Liver (tissue), 7 donors: ENCODE measurements at regions not wholly inside any gene's neighbourhood (a gene's known extent, or its start where the extent isn't known, plus 50 kb on each side); places are given as distances from the start of the nearest gene placed in this dataset.

Experiments
- DNase-seq: peaks from one replicate; pipeline ENCODE4 v3.0.0-alpha.2; 2017; ENCODE audit warnings: low spot score
- H3K27ac ChIP-seq, 2 donors: one replicate each; pipeline ENCODE4 v1.7.0; 2013; ENCODE audit warnings: inconsistent platforms in 2 of 2, low read length in 2 of 2, control low read depth in 1 of 2, low read depth in 1 of 2, mild to moderate bottlenecking in 1 of 2
- H3K27me3 ChIP-seq, 4 donors: one replicate each; pipeline versions ENCODE4 v1.6.1 to v1.7.0; 2013; ENCODE audit warnings: low read length in 3 of 4, inconsistent platforms in 1 of 4, mild to moderate bottlenecking in 1 of 4, moderate library complexity in 1 of 4; ENCODE audit not compliant: control insufficient read depth in 4 of 4, insufficient read depth in 4 of 4
- H3K36me3 ChIP-seq, 4 donors: one replicate each; pipeline versions ENCODE4 v1.6.1 to v1.7.0; 2013; ENCODE audit warnings: low read length in 3 of 4, mild to moderate bottlenecking in 3 of 4, low read depth in 1 of 4, moderate library complexity in 1 of 4; ENCODE audit not compliant: control insufficient read depth in 4 of 4, insufficient read depth in 3 of 4
- H3K4me1 ChIP-seq, 4 donors: one replicate each; pipeline versions ENCODE4 v1.6.1 to v1.7.0; 2013; ENCODE audit warnings: low read length in 3 of 4, mild to moderate bottlenecking in 3 of 4, moderate library complexity in 1 of 4; ENCODE audit not compliant: control insufficient read depth in 4 of 4, insufficient read depth in 4 of 4
- H3K4me3 ChIP-seq, 3 donors: one replicate each; pipeline versions ENCODE4 v1.6.1 to v1.7.0; 2013; ENCODE audit warnings: low read length in 3 of 3, control low read depth in 1 of 3, low read depth in 1 of 3, mild to moderate bottlenecking in 1 of 3
- H3K9ac ChIP-seq, 2 donors: one replicate each; pipeline ENCODE4 v1.7.0; 2013; ENCODE audit warnings: low read length in 2 of 2, mild to moderate bottlenecking in 2 of 2, moderate library complexity in 2 of 2, control low read depth in 1 of 2, low read depth in 1 of 2
- H3K9me3 ChIP-seq, 4 donors: one replicate each; pipeline versions ENCODE4 v1.6.1 to v1.7.0; 2013; ENCODE audit warnings: low read length in 3 of 4; ENCODE audit not compliant: control insufficient read depth in 4 of 4
- ATF3 ChIP-seq: IDR thresholded peaks from 2 replicates; pipeline ENCODE4 v1.6.1; 2016; ENCODE audit warnings: antibody characterized with exemption
- EGR1 ChIP-seq, 2 donors: IDR thresholded peaks; 2 replicates each; pipeline ENCODE4 v1.6.1; 2016 to 2018; ENCODE audit warnings: antibody characterized with exemption in 2 of 2, low read depth in 2 of 2
- FOXA1 ChIP-seq: IDR thresholded peaks from 2 replicates; pipeline ENCODE4 v1.6.1; 2016; ENCODE audit warnings: antibody characterized with exemption
- FOXA2 ChIP-seq: IDR thresholded peaks from 2 replicates; pipeline ENCODE4 v1.6.1; 2016; ENCODE audit warnings: antibody characterized with exemption
- GABPA ChIP-seq, 2 donors: IDR thresholded peaks in 1 of 2; conservative IDR thresholded peaks in 1 of 2; 2 replicates each; pipeline ENCODE4 v1.6.1; 2016; ENCODE audit warnings: antibody characterized with exemption in 2 of 2, mild to moderate bottlenecking in 1 of 2, moderate library complexity in 1 of 2
- HNF4A ChIP-seq, 2 donors: conservative IDR thresholded peaks; 2 replicates each; pipeline ENCODE4 v1.6.1; 2016; ENCODE audit warnings: antibody characterized with exemption in 2 of 2, mild to moderate bottlenecking in 2 of 2
- HNF4G ChIP-seq: IDR thresholded peaks from 2 replicates; pipeline ENCODE4 v1.6.1; 2016; ENCODE audit warnings: antibody characterized with exemption
- JUND ChIP-seq, 2 donors: IDR thresholded peaks; 2 replicates each; pipeline ENCODE4 v1.6.1; 2016; ENCODE audit warnings: antibody characterized with exemption in 2 of 2
- MAX ChIP-seq: IDR thresholded peaks from 2 replicates; pipeline ENCODE4 v1.6.1; 2016; ENCODE audit warnings: antibody characterized with exemption
- NR2F2 ChIP-seq: IDR thresholded peaks from 2 replicates; pipeline ENCODE4 v1.6.1; 2016; ENCODE audit warnings: antibody characterized with exemption
- RAD21 ChIP-seq, 2 donors: IDR thresholded peaks; 2 replicates each; pipeline ENCODE4 v1.6.1; 2016; ENCODE audit warnings: antibody characterized with exemption in 2 of 2, mild to moderate bottlenecking in 2 of 2
- REST ChIP-seq: IDR thresholded peaks from 2 replicates; pipeline ENCODE4 v1.6.1; 2016; ENCODE audit warnings: antibody characterized with exemption, mild to moderate bottlenecking
- RXRA ChIP-seq, 2 donors: IDR thresholded peaks; 2 replicates each; pipeline ENCODE4 v1.6.1; 2017 to 2018; ENCODE audit warnings: antibody characterized with exemption in 2 of 2, mild to moderate bottlenecking in 1 of 2
- SP1 ChIP-seq: IDR thresholded peaks from 2 replicates; pipeline ENCODE4 v1.6.1; 2018; ENCODE audit warnings: antibody characterized with exemption, mild to moderate bottlenecking
- TAF1 ChIP-seq: conservative IDR thresholded peaks from 2 replicates; pipeline ENCODE4 v1.6.1; 2016; ENCODE audit warnings: antibody characterized with exemption, mild to moderate bottlenecking
- YY1 ChIP-seq: IDR thresholded peaks from 2 replicates; pipeline ENCODE4 v1.6.1; 2016; ENCODE audit warnings: antibody characterized with exemption, mild to moderate bottlenecking
- ZBTB33 ChIP-seq: IDR thresholded peaks from 2 replicates; pipeline ENCODE4 v1.6.1; 2016; ENCODE audit warnings: antibody characterized with exemption
- WGBS: extraction: QIAGEN DNeasy Blood & Tissue Kit; methylation state at CpG from one replicate; pipeline ENCODE4 v1.1.7; 2013; 5-methylcytosine and 5-hydroxymethylcytosine counted together
- donor health status: healthy.
- donor health status: healthy.
- donor health status: healthy.
- donor health status: healthy.

GRCh38 chr4:81971061-81971460, 402.7 kb downstream of the HNRNPD start (continued):
- TF ChIP-seq HNF4A (conservative IDR thresholded peaks at IDR 0.05) = no peak
- no peak for TF ChIP-seq YY1
- no peak for TF ChIP-seq JUND (IDR thresholded peaks at IDR 0.05)
- no peak for TF ChIP-seq FOXA2
- TF ChIP-seq NR2F2 = no peak
- TF ChIP-seq SP1 = no peak

- 97% methylated on average over 1 of the region's 1 CpG for WGBS
- no peak overlapping the region for H3K9ac ChIP-seq
- no peaks in the 10 kb centered on the region for H3K36me3 ChIP-seq
- no peaks in the 10 kb centered on the region for H3K27me3 ChIP-seq
- no peaks in the 10 kb centered on the region for H3K4me1 ChIP-seq
- H3K9me3 ChIP-seq = no peaks in the 10 kb centered on the region
- TF ChIP-seq TAF1 (no peak), ATF3 (no peak), RAD21 (IDR thresholded peaks at IDR 0.05) (no peak), MAX (no peak), HNF4G (no peak), FOXA1 (no peak), REST (no peak), SP1 (no peak), FOXA2 (no peak), GABPA (IDR thresholded peaks at IDR 0.05 in 1 of 2, conservative IDR thresholded peaks at IDR 0.05 in 1 of 2) (no peak), NR2F2 (no peak), HNF4A (conservative IDR thresholded peaks at IDR 0.05) (no peak), ZBTB33 (no peak), RXRA (IDR thresholded peaks at IDR 0.05) (no peak), YY1 (no peak), JUND (IDR thresholded peaks at IDR 0.05) (no peak), EGR1 (IDR thresholded peaks at IDR 0.05; ENCODE audit: low read depth in 2 of 2) (no peak)
- H3K27ac ChIP-seq = no peak overlapping the region
- no peak for DNase-seq
- H3K4me3 ChIP-seq = no peak overlapping the region
Measured at GRCh38 chr4:81970454-81970853, 403.3 kb downstream of the HNRNPD start.

GRCh38 chr4:81966676-81967075, 407.1 kb downstream of the HNRNPD start:
- H3K36me3 ChIP-seq = no peaks in the 10 kb centered on the region
- no peak overlapping the region for H3K4me3 ChIP-seq
- no peak overlapping the region for H3K27ac ChIP-seq
- no peak overlapping the region for H3K9ac ChIP-seq
- H3K27me3 ChIP-seq = no peaks in the 10 kb centered on the region
- TF ChIP-seq GABPA (IDR thresholded peaks at IDR 0.05 in 1 of 2, conservative IDR thresholded peaks at IDR 0.05 in 1 of 2) = no peak
- no peak for TF ChIP-seq RAD21 (IDR thresholded peaks at IDR 0.05)
- no peak for TF ChIP-seq YY1
- TF ChIP-seq HNF4A (conservative IDR thresholded peaks at IDR 0.05) = no peak
- no peak for TF ChIP-seq RXRA (IDR thresholded peaks at IDR 0.05)
- no peak for TF ChIP-seq ATF3
- TF ChIP-seq TAF1 = no peak
- TF ChIP-seq HNF4G = no peak
- TF ChIP-seq JUND (IDR thresholded peaks at IDR 0.05) = no peak
- TF ChIP-seq FOXA2 = no peak
- TF ChIP-seq MAX = no peak
- no peak for TF ChIP-seq REST
- no peak for TF ChIP-seq FOXA1
- no peak for TF ChIP-seq EGR1 (IDR thresholded peaks at IDR 0.05; ENCODE audit: low read depth in 2 of 2)
- WGBS = 77% methylated on average over 2 of the region's 2 CpGs
- no peaks in the 10 kb centered on the region for H3K4me1 ChIP-seq
- H3K9me3 ChIP-seq = no peaks in the 10 kb centered on the region
- DNase-seq = no peak
